ENCODE measurements at regions not wholly inside any gene's neighbourhood (a gene's known extent, or its start where the extent isn't known, plus 50 kb on each side); places are given as distances from the start of the nearest gene placed in this dataset.

GRCh38 chr16:51960931-51961330 is 586.0 kb downstream of the TOX3 start:
- DNase-seq, result no peak

GRCh38 chr16:51953286-51953985 is 593.5 kb downstream of the TOX3 start:
- no peak for DNase-seq

- no peak for DNase-seq
These were observed 594.4 kb downstream of the TOX3 start for GRCh38 chr16:51952500-51952899.

- DNase-seq, result no peak
These were observed 595.2 kb downstream of the TOX3 start for GRCh38 chr16:51951668-51952298.

GRCh38 chr16:51950118-51950780 is 596.7 kb downstream of the TOX3 start:
- no peak for DNase-seq

- DNase-seq, result no peak
These were observed 597.7 kb downstream of the TOX3 start for GRCh38 chr16:51949282-51949681.

- no peak for DNase-seq
These were observed 605.5 kb downstream of the TOX3 start for GRCh38 chr16:51941412-51941811.

DNA sequence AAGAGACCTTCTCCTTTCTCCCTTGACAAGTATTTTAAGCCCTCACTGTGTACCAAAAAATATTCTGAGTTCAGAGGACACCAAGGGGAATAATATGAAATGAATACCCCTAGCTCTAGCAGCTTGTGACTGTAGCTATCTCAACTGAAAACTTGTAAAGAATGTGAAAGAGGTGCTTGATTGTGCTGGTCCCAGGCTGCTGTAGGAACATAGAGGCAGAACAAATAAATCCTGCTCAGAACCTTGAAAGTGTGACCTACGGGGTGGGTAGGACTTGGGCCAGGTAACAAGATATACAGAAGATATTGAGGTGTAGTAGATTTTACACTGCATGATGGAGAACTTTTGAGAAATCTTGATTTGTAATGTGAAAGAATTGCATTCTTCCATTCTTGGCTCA is 606.8 kb downstream of the TOX3 start:
- DNase-seq, result no peak

- no peak for DNase-seq
These were observed 607.5 kb downstream of the TOX3 start for GRCh38 chr16:51939378-51939871.

GRCh38 chr16:51938861-51939260 is 608.1 kb downstream of the TOX3 start:
- DNase-seq, result no peak

DNA sequence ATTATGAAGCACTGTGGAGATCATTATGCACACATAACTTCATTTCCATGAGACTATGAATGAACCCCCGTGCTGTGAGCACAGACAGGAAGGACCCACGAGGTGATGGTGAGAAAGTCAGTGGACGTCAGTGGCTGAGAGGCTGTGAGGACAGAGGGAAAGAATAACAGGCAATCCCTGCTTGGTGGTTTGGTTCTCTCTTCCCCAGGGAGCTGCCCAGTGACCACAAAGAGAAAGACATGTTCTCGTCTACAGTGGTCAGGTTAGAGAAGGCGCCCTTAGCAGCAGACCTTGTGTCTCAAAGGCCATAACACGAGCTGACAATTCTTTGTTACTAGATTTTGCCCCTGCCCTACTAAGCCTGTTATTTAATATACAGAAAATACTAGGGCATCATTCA is 609.2 kb downstream of the TOX3 start:
- no peak for DNase-seq

GRCh38 chr16:51936846-51937245 is 610.1 kb downstream of the TOX3 start:
- DNase-seq, result no peak

- DNase-seq, result no peak
These were observed 614.6 kb downstream of the TOX3 start for GRCh38 chr16:51932317-51932716.

- no peak for DNase-seq
These were observed 615.3 kb downstream of the TOX3 start for GRCh38 chr16:51931653-51932052.

DNA sequence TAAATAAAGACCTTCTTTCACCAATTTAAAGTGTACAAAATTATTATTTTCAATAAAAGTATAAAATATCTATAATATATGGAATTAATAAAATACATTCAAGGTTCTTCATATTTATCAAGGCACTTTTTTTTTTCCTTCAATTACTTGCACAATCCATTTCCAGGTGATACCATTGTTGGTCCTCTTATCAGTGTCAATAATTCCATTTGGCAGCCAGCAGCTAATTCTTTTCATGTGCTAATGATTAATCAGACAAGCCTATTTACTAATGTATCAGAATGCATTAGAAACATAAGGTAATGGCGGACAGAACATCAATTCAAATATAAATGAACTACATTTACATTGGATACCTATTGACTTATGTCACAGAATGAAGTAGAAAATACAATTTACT is 622.2 kb downstream of the TOX3 start:
- no peak for DNase-seq

GRCh38 chr16:51922476-51922875 is 624.5 kb downstream of the TOX3 start:
- DNase-seq, result no peak

DNA sequence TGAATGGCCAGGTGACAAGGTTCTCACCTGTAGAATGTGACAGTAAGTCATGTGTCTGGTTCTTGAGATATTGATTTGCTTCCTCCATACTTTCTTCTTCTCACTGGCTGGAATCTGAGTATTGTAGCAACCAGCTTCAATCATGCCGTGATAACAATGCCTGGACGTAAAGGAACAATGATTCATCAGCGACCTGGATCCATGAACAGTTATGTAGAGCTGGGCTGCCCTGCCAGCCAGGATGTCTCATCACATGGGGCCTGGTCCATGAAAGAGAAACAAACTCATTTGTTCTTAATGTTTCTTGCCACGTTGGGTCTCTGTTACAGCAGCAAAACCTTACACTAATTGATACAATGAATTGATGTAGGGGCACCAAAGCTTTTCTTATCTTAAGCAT is 627.2 kb downstream of the TOX3 start:
- DNase-seq, result no peak

- no peak for DNase-seq
These were observed 630.1 kb downstream of the TOX3 start for GRCh38 chr16:51916814-51917213.

DNA sequence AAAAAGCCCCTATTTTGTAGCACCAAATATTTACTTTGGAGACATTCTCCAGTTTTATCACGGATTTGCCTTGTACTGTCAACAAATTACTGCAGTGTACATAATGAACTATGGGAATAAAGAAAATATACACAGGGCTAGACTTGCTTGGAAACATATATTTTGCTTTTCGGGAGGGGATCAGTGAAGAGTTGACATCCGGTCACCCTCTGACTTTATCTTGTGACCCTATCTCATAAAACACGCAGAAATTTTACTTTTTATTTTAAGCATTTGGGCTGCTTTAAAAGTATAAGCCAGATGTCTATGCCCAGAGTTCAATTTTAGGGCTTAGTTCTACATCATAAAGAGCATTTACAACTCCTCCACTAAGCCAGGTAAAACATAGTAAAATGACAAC is 630.7 kb downstream of the TOX3 start:
- DNase-seq, result no peak

GRCh38 chr16:51907680-51908079 is 639.3 kb downstream of the TOX3 start:
- DNase-seq, result no peak

GRCh38 chr16:51900221-51900780 is 646.6 kb downstream of the TOX3 start:
- no peak for DNase-seq

DNA sequence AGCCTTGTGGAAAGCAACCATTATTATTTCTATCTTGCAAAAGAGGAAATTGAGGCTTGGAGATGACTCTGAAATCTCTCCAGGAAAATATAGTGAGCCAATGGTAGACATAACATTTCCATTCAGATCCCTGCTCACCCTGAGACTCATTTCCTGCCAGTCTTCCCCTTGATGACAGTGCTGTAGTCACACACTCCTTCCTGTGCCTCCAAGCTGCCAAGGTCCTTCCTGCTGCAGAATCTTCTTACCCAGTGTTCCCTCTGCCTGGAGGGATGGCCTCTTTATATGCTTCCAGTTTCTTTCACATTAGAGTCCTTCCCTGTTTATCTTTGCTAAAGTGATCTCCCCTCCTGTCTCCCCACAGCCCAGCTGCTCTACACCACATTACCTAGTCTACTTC is 648.1 kb downstream of the TOX3 start:
- DNase-seq, result no peak

DNA sequence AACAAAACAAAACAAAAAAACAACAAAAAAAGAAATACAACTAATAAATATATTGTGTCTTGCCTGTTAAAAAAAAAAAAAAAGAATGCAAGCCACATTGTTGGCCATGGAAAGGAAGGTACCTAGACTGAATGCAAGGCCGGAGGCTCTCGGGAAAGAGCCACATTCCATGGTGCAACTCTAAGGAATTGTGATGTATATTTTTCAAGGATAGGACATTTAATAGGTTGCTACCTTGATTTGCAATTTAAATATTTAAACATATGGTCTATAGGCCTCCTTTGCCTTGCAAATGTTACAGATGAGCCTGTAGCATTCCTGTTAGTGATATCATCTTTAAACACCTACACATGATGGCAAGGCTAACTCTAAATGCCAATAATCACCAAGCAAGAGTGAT is 650.9 kb downstream of the TOX3 start:
- no peak for DNase-seq

Data from stimulated activated CD4-positive, alpha-beta T cell treated with anti-CD3 and anti-CD28 coated beads, Interleukin-4, amount 100 ng/mL, for 4 hours (primary cell).